ENCODE measurements at regions not wholly inside any gene's neighbourhood (a gene's known extent, or its start where the extent isn't known, plus 50 kb on each side); places are given as distances from the start of the nearest gene placed in this dataset.

DNA sequence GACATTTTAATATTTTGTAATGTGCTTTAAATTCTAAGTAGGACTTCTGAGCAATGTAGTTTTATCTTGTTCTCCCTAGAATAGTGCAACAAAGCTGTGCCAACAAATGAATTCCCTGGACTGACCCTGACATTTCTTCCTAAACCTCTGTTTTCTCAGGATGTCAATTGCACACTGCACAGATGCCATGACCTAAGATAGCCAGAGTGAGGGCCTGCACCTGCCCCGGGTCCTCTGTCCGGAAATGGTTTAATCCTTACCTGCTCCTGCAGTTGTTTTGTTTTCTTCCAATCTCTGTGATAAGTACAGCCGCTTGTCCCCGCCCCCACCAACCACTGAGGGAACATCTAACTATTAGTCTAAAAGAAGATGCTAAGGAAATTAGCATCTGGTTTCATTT is 831.5 kb downstream of the GALC start:
- DNase-seq (ENCODE audit: low read depth), result no peak

GRCh38 chr14:87160989-87161388 is 832.0 kb downstream of the GALC start:
- no peak for DNase-seq (ENCODE audit: low read depth)

DNA sequence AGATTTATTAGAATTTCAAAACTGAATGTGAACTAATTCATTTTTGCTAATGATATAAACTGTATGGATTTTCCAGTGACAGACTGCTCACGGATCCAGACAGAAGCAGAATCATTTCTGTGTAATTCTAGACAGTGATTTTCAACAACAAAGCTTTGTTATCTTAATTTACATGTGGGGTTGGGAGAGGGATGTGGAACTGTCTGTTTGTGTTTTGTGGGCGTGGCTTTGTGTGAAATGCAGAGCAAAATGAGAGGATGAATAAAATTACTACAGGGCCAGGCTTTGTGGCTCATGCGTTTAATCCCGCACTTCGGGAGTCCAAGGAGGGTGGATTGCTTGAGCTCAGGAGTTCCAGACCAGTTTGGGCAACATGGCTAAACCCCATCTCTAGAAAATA is 834.7 kb downstream of the GALC start:
- DNase-seq (ENCODE audit: low read depth), result no peak

- DNase-seq (ENCODE audit: low read depth), result no peak
These were observed 836.1 kb downstream of the GALC start for GRCh38 chr14:87156878-87157277.

DNA sequence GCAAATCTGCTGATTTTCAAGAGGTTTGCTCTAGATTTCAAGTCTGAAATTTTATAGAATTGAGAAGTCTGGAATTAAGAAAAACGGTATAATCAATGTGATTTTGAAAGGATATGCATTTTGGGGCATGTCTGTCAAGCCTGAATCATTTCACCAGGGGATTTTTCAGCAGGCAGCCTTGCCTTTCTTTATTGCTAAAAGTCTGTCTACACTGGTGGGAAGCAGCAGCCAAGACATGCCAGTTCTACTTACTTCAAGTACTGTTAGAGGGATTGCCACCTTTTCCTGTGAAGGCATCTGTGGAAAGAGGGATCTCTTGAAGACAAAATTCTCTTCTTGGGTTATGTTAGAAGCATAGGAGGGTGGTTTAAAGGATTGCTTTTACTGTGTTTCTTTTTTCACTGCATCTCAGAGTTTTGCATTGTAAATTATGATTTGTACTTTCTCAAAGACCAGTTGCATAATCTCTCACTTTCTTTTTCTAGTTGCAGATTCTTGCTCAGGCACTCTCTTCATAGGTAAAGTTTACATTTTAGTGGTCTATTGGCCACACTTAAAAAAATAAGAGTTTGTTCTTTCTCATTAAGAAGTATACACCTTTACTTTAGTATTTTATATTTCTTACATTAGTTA is 837.0 kb downstream of the GALC start:
- no peak for DNase-seq (ENCODE audit: low read depth)

GRCh38 chr14:87153901-87154300 is 839.1 kb downstream of the GALC start:
- DNase-seq (ENCODE audit: low read depth), result no peak

- no peak for DNase-seq (ENCODE audit: low read depth)
These were observed 839.6 kb downstream of the GALC start for GRCh38 chr14:87153391-87153790.

DNA sequence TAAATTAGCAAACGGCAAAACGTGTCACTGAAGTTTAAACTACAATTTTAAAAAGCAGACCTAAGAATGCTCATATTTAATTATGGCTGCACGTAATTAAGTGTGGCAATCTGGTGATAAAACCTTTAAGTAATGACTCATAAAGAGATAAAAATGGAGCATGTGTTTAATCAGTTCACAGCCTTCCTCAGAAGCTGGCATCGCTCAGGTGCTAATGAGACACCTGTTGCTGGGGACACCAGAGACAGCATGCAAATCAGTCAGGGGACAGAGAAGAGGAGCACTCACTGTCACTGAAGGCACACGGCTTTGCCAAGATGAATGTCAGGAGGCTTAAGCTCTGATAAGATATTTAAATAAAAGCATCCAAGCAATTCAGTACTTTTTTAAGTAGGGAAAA is 840.3 kb downstream of the GALC start:
- no peak for DNase-seq (ENCODE audit: low read depth)

DNA sequence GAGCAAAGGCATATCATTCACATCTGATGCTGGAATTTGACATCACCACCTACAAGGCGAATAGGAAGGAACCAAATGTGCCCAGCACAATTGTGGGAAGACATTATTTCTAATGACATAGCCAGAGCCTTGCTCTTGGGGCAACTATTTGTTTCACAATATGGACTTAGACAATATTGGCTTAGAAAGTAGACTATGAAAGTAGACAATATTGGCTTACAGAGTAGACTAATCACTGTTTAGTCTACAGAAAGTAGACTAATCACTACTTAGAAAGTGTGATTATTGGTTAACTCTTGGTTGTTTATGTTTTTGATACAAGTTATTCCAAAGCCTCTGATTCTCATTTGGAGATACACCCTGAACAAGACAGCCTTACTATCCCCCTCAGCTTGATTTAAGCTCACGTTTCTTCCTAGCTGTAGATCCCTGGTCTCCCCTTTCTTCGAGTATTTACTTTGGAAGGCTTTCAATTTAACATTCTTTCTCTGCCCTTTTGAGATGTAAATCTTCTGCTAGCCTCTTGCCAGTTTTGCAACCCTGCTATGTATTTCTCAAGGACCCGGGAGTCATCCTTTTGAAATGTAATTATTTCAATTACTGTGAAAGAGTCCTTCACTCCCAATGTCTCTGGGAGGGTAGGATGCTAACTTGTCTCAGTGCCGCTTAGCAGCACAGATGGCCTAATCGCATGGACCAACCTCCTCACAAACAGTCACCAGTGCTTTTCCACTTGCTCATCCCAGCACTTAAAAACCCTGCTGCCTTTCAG is 843.2 kb downstream of the GALC start:
- no peak for DNase-seq (ENCODE audit: low read depth)

- no peak for DNase-seq (ENCODE audit: low read depth)
These were observed 844.3 kb downstream of the GALC start for GRCh38 chr14:87148655-87149054.

- no peak for DNase-seq (ENCODE audit: low read depth)
These were observed 850.3 kb downstream of the GALC start for GRCh38 chr14:87142551-87143211.

GRCh38 chr14:87141801-87142200 is 851.2 kb downstream of the GALC start:
- no peak for DNase-seq (ENCODE audit: low read depth)

DNA sequence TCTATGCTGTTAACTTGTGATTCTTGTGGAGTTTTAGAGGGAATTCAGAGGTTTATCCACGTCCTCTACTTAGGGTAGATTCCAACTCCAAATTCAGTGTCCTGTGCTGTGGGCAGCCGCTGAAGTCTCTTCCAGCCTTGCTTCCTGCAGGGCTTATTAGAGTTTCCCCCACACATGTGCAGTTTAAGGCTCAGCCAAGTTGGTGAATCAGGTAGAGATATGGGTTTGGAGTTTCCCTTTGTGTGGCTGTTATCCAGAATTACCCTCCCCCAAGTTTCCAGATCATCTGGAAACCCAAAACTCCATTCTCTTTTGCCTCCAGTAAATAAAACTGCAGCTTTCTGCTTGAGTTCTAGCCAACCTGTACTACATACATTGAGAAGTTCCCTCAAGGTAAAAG is 853.7 kb downstream of the GALC start:
- no peak for DNase-seq (ENCODE audit: low read depth)

GRCh38 chr14:87133073-87133801 is 859.7 kb downstream of the GALC start:
- no peak for DNase-seq (ENCODE audit: low read depth)

- no peak for DNase-seq (ENCODE audit: low read depth)
These were observed 861.1 kb downstream of the GALC start for GRCh38 chr14:87131879-87132278.

DNA sequence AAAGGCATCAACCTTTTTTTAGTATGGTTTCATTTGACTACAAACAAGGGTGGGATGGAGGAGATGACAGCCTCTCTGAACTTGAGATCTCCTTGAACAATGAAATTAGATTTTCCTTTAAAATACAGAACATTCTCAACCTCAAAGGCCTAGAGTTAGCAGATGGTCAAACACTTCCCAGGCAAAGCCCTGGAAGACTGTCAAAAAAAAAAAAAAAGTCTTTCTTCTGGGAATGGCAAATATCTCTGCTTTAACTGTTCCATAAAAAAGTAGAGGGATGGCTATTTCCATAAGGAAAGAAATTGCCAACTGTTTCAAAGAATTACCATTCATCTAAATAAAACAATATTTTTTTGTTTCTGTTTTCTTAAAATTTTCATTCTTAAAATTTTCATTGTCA is 870.8 kb downstream of the GALC start:
- DNase-seq (ENCODE audit: low read depth), result no peak

DNA sequence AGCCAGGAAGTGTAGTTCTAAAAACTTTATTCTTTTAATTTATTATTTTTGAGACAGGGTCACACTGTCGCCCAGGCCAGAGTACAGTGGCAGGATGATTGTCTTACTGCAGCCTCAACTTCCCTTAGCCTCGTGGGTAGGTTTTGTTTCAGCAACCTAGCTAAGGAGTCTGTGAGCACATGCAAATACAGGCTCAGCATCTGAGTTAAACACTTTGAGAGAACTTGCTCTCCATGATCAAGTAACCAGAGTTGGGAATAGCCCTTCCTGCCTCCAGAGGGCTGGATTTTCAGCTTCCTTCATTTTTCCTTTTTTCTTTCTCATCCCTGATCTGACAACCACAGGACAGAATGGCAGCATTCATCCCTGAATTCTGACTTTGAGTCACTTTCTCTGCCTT is 871.3 kb downstream of the GALC start:
- DNase-seq (ENCODE audit: low read depth), result no peak

DNA sequence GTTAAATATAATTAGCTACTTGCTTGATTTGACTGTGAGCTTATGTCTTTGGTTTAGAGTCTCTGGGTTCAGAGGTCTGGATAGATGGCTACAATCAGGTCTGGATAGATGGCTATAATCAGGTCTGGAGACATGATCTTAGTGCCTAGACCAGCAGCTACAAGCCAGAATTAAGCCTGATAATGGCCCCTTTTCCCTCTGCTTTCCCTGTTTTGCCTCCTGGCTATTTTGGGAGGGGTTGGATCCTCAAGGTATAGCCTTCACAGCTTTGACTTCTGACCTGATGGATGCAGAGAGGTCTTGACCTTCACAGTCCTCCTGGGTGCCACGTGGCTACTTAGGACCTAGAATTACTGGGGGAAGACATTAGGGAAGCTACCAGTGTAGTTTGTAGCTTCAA is 877.7 kb downstream of the GALC start:
- DNase-seq (ENCODE audit: low read depth), result no peak

DNA sequence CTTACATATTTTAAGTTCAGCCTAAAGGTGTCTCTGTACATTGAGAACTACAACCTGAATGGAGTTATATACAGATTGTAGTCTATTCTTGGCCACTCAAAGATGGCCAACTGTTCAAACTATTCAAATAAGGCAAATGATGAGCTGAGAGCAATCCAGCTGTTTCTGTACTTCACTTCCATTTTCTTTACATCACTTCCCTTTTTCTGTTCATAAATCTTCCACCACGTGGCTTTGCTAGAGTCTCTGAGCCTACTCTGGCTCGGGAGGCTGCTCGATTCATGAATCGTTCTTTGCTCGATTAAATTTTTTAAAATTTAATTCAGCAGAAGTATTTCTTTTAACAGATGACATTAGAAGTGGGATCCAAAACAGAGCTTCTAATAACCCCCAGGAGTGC is 879.7 kb downstream of the GALC start:
- DNase-seq (ENCODE audit: low read depth), result no peak

DNA sequence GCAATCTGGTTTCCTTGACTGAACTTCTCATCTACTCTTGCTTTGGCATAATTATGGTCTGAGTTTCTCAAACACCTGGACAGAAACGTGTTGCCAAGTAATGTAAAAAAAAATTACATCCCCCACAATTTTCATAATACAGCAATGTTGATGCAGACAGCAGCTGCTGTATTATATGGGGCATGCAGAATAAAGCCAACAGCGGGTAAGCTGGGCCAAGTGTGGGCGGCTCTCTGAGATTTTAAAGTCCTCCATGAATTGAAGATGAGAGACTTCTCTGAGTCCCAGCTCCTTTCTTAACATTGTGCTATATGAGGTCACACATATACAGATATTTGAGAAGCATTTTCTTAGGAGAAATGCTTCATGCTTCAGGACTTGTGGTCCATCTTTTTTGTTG is 881.2 kb downstream of the GALC start:
- no peak for DNase-seq (ENCODE audit: low read depth)

DNA sequence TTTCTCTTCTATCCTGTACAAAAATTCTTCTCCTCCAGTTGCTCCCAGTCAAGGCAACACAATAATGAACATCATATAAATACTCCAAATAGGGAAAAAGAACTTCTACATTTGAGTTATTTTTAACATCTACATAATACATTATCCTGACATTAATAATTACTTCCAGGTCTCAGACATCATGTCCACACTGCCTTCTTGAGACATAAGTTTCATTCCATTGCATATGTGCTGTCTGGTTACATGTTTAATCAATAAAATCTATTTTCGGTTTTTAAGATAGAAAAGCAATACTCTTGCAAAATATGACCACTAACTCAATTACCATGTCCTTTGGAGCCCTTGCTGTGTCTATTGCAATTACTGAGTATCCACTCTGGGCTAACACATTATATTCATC is 881.9 kb downstream of the GALC start:
- no peak for DNase-seq (ENCODE audit: low read depth)

GRCh38 chr14:87109271-87109670 is 883.7 kb downstream of the GALC start:
- no peak for DNase-seq (ENCODE audit: low read depth)

GRCh38 chr14:87108726-87109125 is 884.3 kb downstream of the GALC start:
- DNase-seq (ENCODE audit: low read depth), result no peak

Data from amniotic epithelial cell (primary cell).